ENCODE measurements at regions not wholly inside any gene's neighbourhood (a gene's known extent, or its start where the extent isn't known, plus 50 kb on each side); places are given as distances from the start of the nearest gene placed in this dataset.
A peak's percentile ranks its signal among the peaks of the same experiment; 100 is the strongest.

DNA sequence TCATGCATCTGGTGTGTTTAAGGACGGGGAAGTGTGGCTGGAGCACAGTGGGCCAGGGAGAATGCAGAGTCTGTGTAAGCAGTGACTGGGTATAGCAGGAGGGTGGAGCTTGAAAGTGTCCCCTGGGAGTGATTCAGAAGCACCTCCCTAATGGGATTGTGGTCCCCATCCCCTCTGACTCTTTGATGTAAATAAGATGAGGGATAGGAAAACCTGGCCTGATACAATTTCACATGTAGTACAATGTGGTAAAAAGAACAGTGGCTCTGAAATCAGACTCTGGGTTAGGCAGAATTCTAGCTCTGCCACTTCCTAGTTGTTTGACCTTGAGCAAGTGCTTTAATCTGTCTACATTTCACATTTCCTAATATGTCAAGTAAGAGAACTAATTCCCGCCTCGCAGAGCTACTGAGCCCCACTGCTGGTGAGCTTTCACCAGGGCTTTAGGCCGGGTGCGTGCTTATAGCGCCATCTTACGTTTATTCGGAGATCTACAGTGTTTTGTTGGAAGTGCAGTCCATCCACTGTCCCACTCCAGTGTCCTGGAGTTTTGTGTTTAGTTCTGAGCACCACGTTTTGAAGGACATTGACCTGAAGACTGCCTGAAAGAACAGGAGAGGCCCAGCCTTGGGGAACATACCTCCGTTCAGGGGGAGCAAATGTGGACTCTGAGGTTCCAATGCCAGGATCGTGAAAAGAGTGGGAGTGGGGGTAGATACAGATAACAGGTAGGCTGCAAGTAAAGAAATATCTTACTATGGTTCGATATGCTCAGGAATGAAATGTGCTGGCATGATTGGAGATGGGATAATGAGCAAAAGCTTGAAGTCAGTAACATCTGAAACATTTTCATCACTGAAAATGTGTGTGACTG, 51.2 kb upstream of the TESK1 start:
- POLR2A ChIA-PET, result no interaction called here
- H3K36me3 ChIP-seq (ENCODE audit: control insufficient read depth in 2 of 2, extremely low read depth in 1 of 2, insufficient read depth in 2 of 2, low read length in 2 of 2), result peaks cover 16 to 32% of the 10 kb centered on the region in 2 experiments
- no peaks in the 10 kb centered on the region for H4K20me1 ChIP-seq (replicated peaks; ENCODE audit: control insufficient read depth, extremely low read depth, insufficient read depth, low read length)
- dilution Hi-C loops (cut with MboI; ENCODE audit: extremely low pct_ligation_motif_present, low sequenced_read_pairs) (no loop called here), intact Hi-C loops (cut with micrococcal nuclease) (loop anchor here (1.0 to 2.0 kb wide), 5 partner anchors 35 to 438 kb away; no protein-coding TSS in a partner anchor)
- H3K9me3 ChIP-seq (replicated peaks; ENCODE audit: control insufficient read depth, insufficient read depth, low read length), result no peaks in the 10 kb centered on the region
- no peaks in the 10 kb centered on the region for H3K9me1 ChIP-seq (replicated peaks; ENCODE audit: control insufficient read depth, extremely low read depth, insufficient read depth, low read length)
- no peak overlapping the region for H3K4me3 ChIP-seq (replicated peaks in 1 of 3; ENCODE audit: insufficient read depth in 1 of 3, low read depth in 1 of 3, low read length in 3 of 3)
- BruUV-seq (replicated peaks), result no TSS peak
- TF ChIP-seq, protein P1, sequence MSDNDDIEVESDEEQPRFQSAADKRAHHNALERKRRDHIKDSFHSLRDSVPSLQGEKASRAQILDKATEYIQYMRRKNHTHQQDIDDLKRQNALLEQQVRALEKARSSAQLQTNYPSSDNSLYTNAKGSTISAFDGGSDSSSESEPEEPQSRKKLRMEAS (IDR thresholded peaks at IDR 0.05; ENCODE audit: insufficient read depth, insufficient read length), result no peak
- TF ChIP-seq, protein P2, sequence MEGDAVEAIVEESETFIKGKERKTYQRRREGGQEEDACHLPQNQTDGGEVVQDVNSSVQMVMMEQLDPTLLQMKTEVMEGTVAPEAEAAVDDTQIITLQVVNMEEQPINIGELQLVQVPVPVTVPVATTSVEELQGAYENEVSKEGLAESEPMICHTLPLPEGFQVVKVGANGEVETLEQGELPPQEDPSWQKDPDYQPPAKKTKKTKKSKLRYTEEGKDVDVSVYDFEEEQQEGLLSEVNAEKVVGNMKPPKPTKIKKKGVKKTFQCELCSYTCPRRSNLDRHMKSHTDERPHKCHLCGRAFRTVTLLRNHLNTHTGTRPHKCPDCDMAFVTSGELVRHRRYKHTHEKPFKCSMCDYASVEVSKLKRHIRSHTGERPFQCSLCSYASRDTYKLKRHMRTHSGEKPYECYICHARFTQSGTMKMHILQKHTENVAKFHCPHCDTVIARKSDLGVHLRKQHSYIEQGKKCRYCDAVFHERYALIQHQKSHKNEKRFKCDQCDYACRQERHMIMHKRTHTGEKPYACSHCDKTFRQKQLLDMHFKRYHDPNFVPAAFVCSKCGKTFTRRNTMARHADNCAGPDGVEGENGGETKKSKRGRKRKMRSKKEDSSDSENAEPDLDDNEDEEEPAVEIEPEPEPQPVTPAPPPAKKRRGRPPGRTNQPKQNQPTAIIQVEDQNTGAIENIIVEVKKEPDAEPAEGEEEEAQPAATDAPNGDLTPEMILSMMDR (IDR thresholded peaks at IDR 0.05; ENCODE audit: extremely low read depth in 1 of 2, insufficient read depth in 1 of 2, low read depth in 1 of 2, low read length in 2 of 2), result peak; percentile 76 to 79
- peak; percentile 48 for TF ChIP-seq POLR2AphosphoS5 (IDR thresholded peaks at IDR 0.05; ENCODE audit: insufficient read depth, low read depth, low read length)
- no peak overlapping the region for H2AFZ ChIP-seq (ENCODE audit: low read depth, low read length)
- FAIRE-seq, result peak; percentile 96
- H3K4me2 ChIP-seq (ENCODE audit: insufficient read depth, low read length), result no peak overlapping the region
- peaks cover 49% of the 10 kb centered on the region for H3K79me2 ChIP-seq (ENCODE audit: control insufficient read depth, insufficient read depth, low read length)
- H3K4me1 ChIP-seq (ENCODE audit: control insufficient read depth, extremely low read depth, insufficient read depth, low read length), result peaks cover 6% of the 10 kb centered on the region
- H3K27me3 ChIP-seq (ENCODE audit: control insufficient read depth in 2 of 2, insufficient read depth in 2 of 2, low read length in 2 of 2), result no peaks in the 10 kb centered on the region
- DNase-seq (ENCODE audit: low read depth, low spot score), result peak; percentile 76
- H3K27ac ChIP-seq (ENCODE audit: insufficient read depth, low read depth, low read length), result peak overlapping the region; percentile 24
- CTCF ChIA-PET, result interaction anchor here (0.6 to 7.5 kb wide), 54 partner anchors 9 to 794 kb away, joined by 3 to 233 read pairs (median 6); partner anchors contain the start of genes ATOSB, FANCG, RUSC2 and STOML2
- no peak overlapping the region for H3K9ac ChIP-seq (replicated peaks; ENCODE audit: extremely low read depth, insufficient read depth, low read length)

Data from endothelial cell of umbilical vein (primary cell).